Naive thymus-derived CD4-positive, alpha-beta T cell (primary cell): ENCODE measurements at regions not wholly inside any gene's neighbourhood (a gene's known extent, or its start where the extent isn't known, plus 50 kb on each side); places are given as distances from the start of the nearest gene placed in this dataset.

ENCODE experiments used
- ATAC-seq: fragments of 150-1000 bp; cut with Tn5 transposase; 2 replicates; pipeline ENCODE4 v1.10.0; 2021; ENCODE audit warnings: mild to moderate bottlenecking, moderate library complexity
- CTCF ChIA-PET: fragments of 350-600 bp; sonication (Branson Sonifier 250); formaldehyde crosslinking; loops from one replicate; lab custom pipeline; 2021; ENCODE audit warnings: antibody characterized with exemption; lab: Charles Lee
- POLR2A ChIA-PET: fragments of 350-600 bp; sonication (Branson Sonifier 250); formaldehyde crosslinking; loops from one replicate; lab custom pipeline; 2021; ENCODE audit warnings: antibody characterized with exemption, inconsistent platforms; lab: Charles Lee
- DNase-seq, 9 donors: peaks; one replicate each; pipeline versions ENCODE4 v3.0.0 to v3.0.0-alpha.2; 2020 to 2022; ENCODE audit warnings: mixed read lengths in 1 of 9
- H3K27ac ChIP-seq: one replicate; pipeline ENCODE4 v1.7.0; 2013; ENCODE audit warnings: mild to moderate bottlenecking, low read depth, low read length, moderate library complexity
- H3K27me3 ChIP-seq, 2 donors: one replicate each; pipeline ENCODE4 v1.7.0; 2013; ENCODE audit warnings: low read length in 2 of 2, mild to moderate bottlenecking in 2 of 2, moderate library complexity in 2 of 2; ENCODE audit not compliant: control insufficient read depth in 2 of 2, insufficient read depth in 2 of 2
- H3K36me3 ChIP-seq, 3 experiments: 1 replicate in 2 of 3; 2 replicates in 1 of 3; pipeline ENCODE4 v1.7.0; 2013; ENCODE audit warnings: low read length in 3 of 3, mild to moderate bottlenecking in 3 of 3, moderate library complexity in 1 of 3; ENCODE audit not compliant: insufficient read depth in 3 of 3, control insufficient read depth in 2 of 3
- H3K4me1 ChIP-seq, 2 donors: one replicate each; pipeline ENCODE4 v1.7.0; 2013; ENCODE audit warnings: low read length in 2 of 2, mild to moderate bottlenecking in 2 of 2, moderate library complexity in 1 of 2; ENCODE audit not compliant: control insufficient read depth in 2 of 2, insufficient read depth in 2 of 2
- H3K4me3 ChIP-seq: 2 replicates; pipeline ENCODE4 v1.7.0; 2013; ENCODE audit warnings: mild to moderate bottlenecking, low read length
- H3K9me3 ChIP-seq, 3 experiments: 1 replicate in 2 of 3; 2 replicates in 1 of 3; pipeline ENCODE4 v1.7.0; 2013; ENCODE audit warnings: low read length in 3 of 3; ENCODE audit not compliant: control insufficient read depth in 2 of 3
- H3K27ac Mint-ChIP-seq, 9 donors: one replicate each; pipeline ENCODE4 v1.8.0; 2020 to 2022; ENCODE audit warnings: mixed read lengths in 9 of 9, mild to moderate bottlenecking in 8 of 9, moderate library complexity in 5 of 9, inconsistent platforms in 2 of 9
- H3K27me3 Mint-ChIP-seq, 5 donors: one replicate each; pipeline ENCODE4 v1.8.0; 2021 to 2022; ENCODE audit warnings: mixed read lengths in 5 of 5, mild to moderate bottlenecking in 1 of 5
- H3K36me3 Mint-ChIP-seq, 5 donors: one replicate each; pipeline ENCODE4 v1.8.0; 2020 to 2022; ENCODE audit warnings: mixed read lengths in 5 of 5, mild to moderate bottlenecking in 3 of 5, inconsistent platforms in 1 of 5
- H3K4me1 Mint-ChIP-seq, 7 donors: one replicate each; pipeline ENCODE4 v1.8.0; 2020 to 2022; ENCODE audit warnings: mixed read lengths in 7 of 7, mild to moderate bottlenecking in 3 of 7, inconsistent platforms in 1 of 7
- H3K4me3 Mint-ChIP-seq, 10 donors: one replicate each; pipeline ENCODE4 v1.8.0; 2020 to 2022; ENCODE audit warnings: mild to moderate bottlenecking in 10 of 10, mixed read lengths in 10 of 10, moderate library complexity in 6 of 10, inconsistent platforms in 2 of 10
- H3K9me3 Mint-ChIP-seq, 11 donors: one replicate each; pipeline ENCODE4 v1.8.0; 2020 to 2022; ENCODE audit warnings: mixed read lengths in 11 of 11, mild to moderate bottlenecking in 4 of 11, inconsistent platforms in 1 of 11, moderate library complexity in 1 of 11
- intact Hi-C, 2 donors: fragments of 100-400 bp; cut with micrococcal nuclease; formaldehyde crosslinking; loops; one replicate each; pipeline ENCODE4 v1.15.1; 2023

- H3K4me1 ChIP-seq, result no peaks in the 10 kb centered on the region
- Mint-ChIP-seq H3K4me3 (no peak overlapping the region), H3K36me3 (no peaks in the 10 kb centered on the region), H3K9me3 (no peaks in the 10 kb centered on the region), H3K4me1 (no peaks in the 10 kb centered on the region), H3K27me3 (peaks cover 0 to 8% (median 4%) of the 10 kb centered on the region in 5 donors), H3K27ac (no peak overlapping the region)
- ATAC-seq (no peak), DNase-seq (no peak)
- no peaks in the 10 kb centered on the region for H3K9me3 ChIP-seq
- H3K27me3 ChIP-seq, result no peaks in the 10 kb centered on the region
- no peak overlapping the region for H3K4me3 ChIP-seq
- H3K36me3 ChIP-seq, result no peaks in the 10 kb centered on the region
- ChIA-PET POLR2A (no interaction called here), CTCF (no interaction called here)
- no peak overlapping the region for H3K27ac ChIP-seq
- intact Hi-C loops, result no loop called here
Measured at GRCh38 chr2:126304154-126304553, 351.8 kb upstream of the GYPC start.

- no peaks in the 10 kb centered on the region for H3K4me1 Mint-ChIP-seq
- POLR2A ChIA-PET, result no interaction called here
- H3K9me3 ChIP-seq, result no peaks in the 10 kb centered on the region
- H3K27me3 ChIP-seq, result no peaks in the 10 kb centered on the region
- H3K4me3 Mint-ChIP-seq, result no peak overlapping the region
- no peaks in the 10 kb centered on the region for H3K4me1 ChIP-seq
- no peaks in the 10 kb centered on the region for H3K36me3 Mint-ChIP-seq
- no peak overlapping the region for H3K27ac ChIP-seq
- intact Hi-C loops, result no loop called here
- no peak overlapping the region for H3K27ac Mint-ChIP-seq
- no peak overlapping the region for H3K4me3 ChIP-seq
- ATAC-seq, result no peak
- peaks cover 0 to 10% (median 5%) of the 10 kb centered on the region in 5 donors for H3K27me3 Mint-ChIP-seq
- peaks cover 0 to 1% (median 0%) of the 10 kb centered on the region in 11 donors for H3K9me3 Mint-ChIP-seq
- no peaks in the 10 kb centered on the region for H3K36me3 ChIP-seq
- CTCF ChIA-PET, result interaction anchor here (0.5 kb wide), 1 partner anchor 12 kb away, joined by 7 read pairs; no protein-coding TSS in a partner anchor
- no peak for DNase-seq
Measured at GRCh38 chr2:126306539-126306938, 349.4 kb upstream of the GYPC start.

- H3K27me3 Mint-ChIP-seq, result peaks cover 0 to 20% (median 1%) of the 10 kb centered on the region in 5 donors
- H3K27ac Mint-ChIP-seq, result no peak overlapping the region
- Histone ChIP-seq H3K27me3 (no peaks in the 10 kb centered on the region), H3K36me3 (no peaks in the 10 kb centered on the region), H3K27ac (no peak overlapping the region), H3K4me1 (no peaks in the 10 kb centered on the region), H3K4me3 (no peak overlapping the region), H3K9me3 (no peaks in the 10 kb centered on the region)
- no peaks in the 10 kb centered on the region for H3K4me1 Mint-ChIP-seq
- no peak overlapping the region for H3K4me3 Mint-ChIP-seq
- ChIA-PET POLR2A (no interaction called here), CTCF (no interaction called here)
- DNase-seq (no peak), ATAC-seq (no peak)
- H3K36me3 Mint-ChIP-seq, result no peaks in the 10 kb centered on the region
- intact Hi-C loops, result no loop called here
- peaks cover 0 to 1% (median 0%) of the 10 kb centered on the region in 11 donors for H3K9me3 Mint-ChIP-seq
Measured at GRCh38 chr2:126307740-126308139, 348.2 kb upstream of the GYPC start.

GRCh38 chr2:126309185-126309584 lies 346.8 kb upstream of the GYPC start:
- H3K4me1 Mint-ChIP-seq, result no peaks in the 10 kb centered on the region
- CTCF ChIA-PET, result no interaction called here

GRCh38 chr2:126312579-126312978 lies 343.4 kb upstream of the GYPC start:
- peaks cover 0 to 26% (median 5%) of the 10 kb centered on the region in 5 donors for H3K27me3 Mint-ChIP-seq
- no peaks in the 10 kb centered on the region for H3K4me1 Mint-ChIP-seq
- no peak overlapping the region for H3K4me3 Mint-ChIP-seq
- Histone ChIP-seq H3K4me3 (no peak overlapping the region), H3K9me3 (no peaks in the 10 kb centered on the region), H3K27ac (no peak overlapping the region), H3K36me3 (no peaks in the 10 kb centered on the region), H3K4me1 (no peaks in the 10 kb centered on the region), H3K27me3 (no peaks in the 10 kb centered on the region)
- DNase-seq (no peak), ATAC-seq (no peak)
- no peak overlapping the region for H3K27ac Mint-ChIP-seq
- no peaks in the 10 kb centered on the region for H3K36me3 Mint-ChIP-seq
- intact Hi-C loops, result no loop called here
- ChIA-PET POLR2A (no interaction called here), CTCF (no interaction called here)
- H3K9me3 Mint-ChIP-seq, result peaks cover 0 to 1% (median 0%) of the 10 kb centered on the region in 11 donors

More at GRCh38 chr2:126309185-126309584, 346.8 kb upstream of the GYPC start:
- H3K9me3 Mint-ChIP-seq, result peaks cover 0 to 1% (median 0%) of the 10 kb centered on the region in 11 donors
- no peaks in the 10 kb centered on the region for H3K36me3 Mint-ChIP-seq
- Histone ChIP-seq H3K4me3 (no peak overlapping the region), H3K9me3 (no peaks in the 10 kb centered on the region), H3K36me3 (no peaks in the 10 kb centered on the region), H3K4me1 (no peaks in the 10 kb centered on the region), H3K27ac (no peak overlapping the region), H3K27me3 (no peaks in the 10 kb centered on the region)
- H3K27me3 Mint-ChIP-seq, result peaks cover 0 to 26% (median 0%) of the 10 kb centered on the region in 5 donors
- ATAC-seq (no peak), DNase-seq (no peak)
- H3K27ac Mint-ChIP-seq, result no peak overlapping the region
- POLR2A ChIA-PET, result no interaction called here
- intact Hi-C loops, result no loop called here
- H3K4me3 Mint-ChIP-seq, result no peak overlapping the region

- ATAC-seq (no peak), DNase-seq (no peak)
- Histone ChIP-seq H3K4me1 (no peaks in the 10 kb centered on the region), H3K36me3 (no peaks in the 10 kb centered on the region), H3K4me3 (no peak overlapping the region), H3K27me3 (no peaks in the 10 kb centered on the region), H3K9me3 (no peaks in the 10 kb centered on the region), H3K27ac (no peak overlapping the region)
- Mint-ChIP-seq H3K9me3 (peaks cover 0 to 2% (median 0%) of the 10 kb centered on the region in 11 donors), H3K27ac (no peak overlapping the region), H3K27me3 (peaks cover 0 to 18% (median 9%) of the 10 kb centered on the region in 5 donors), H3K36me3 (no peaks in the 10 kb centered on the region), H3K4me3 (no peak overlapping the region), H3K4me1 (no peaks in the 10 kb centered on the region)
- ChIA-PET CTCF (no interaction called here), POLR2A (no interaction called here)
- intact Hi-C loops, result no loop called here
Measured at GRCh38 chr2:126315828-126316227, 340.1 kb upstream of the GYPC start.

GRCh38 chr2:126317790-126318431 lies 338.0 kb upstream of the GYPC start:
- Histone ChIP-seq H3K9me3 (no peaks in the 10 kb centered on the region), H3K27me3 (no peaks in the 10 kb centered on the region), H3K4me3 (no peak overlapping the region), H3K4me1 (no peaks in the 10 kb centered on the region), H3K27ac (no peak overlapping the region), H3K36me3 (no peaks in the 10 kb centered on the region)
- no peak for DNase-seq
- H3K27ac Mint-ChIP-seq, result no peak overlapping the region
- no peaks in the 10 kb centered on the region for H3K36me3 Mint-ChIP-seq
- peaks cover 0 to 10% (median 5%) of the 10 kb centered on the region in 5 donors for H3K27me3 Mint-ChIP-seq
- POLR2A ChIA-PET, result no interaction called here
- no peak overlapping the region for H3K4me3 Mint-ChIP-seq
- ATAC-seq, result no peak
- intact Hi-C loops, result no loop called here
- no peaks in the 10 kb centered on the region for H3K4me1 Mint-ChIP-seq
- CTCF ChIA-PET, result interaction anchor here (0.7 kb wide), 1 partner anchor 11 kb away, joined by 7 read pairs; no protein-coding TSS in a partner anchor
- H3K9me3 Mint-ChIP-seq, result peaks cover 0 to 2% (median 0%) of the 10 kb centered on the region in 11 donors
